NCI-H187 treated with DMSO at 0.1 percent for 48 hours (cell line): ENCODE measurements at regions not wholly inside any gene's neighbourhood (a gene's known extent, or its start where the extent isn't known, plus 50 kb on each side); places are given as distances from the start of the nearest gene placed in this dataset.

Experiments
- DNase-seq: peaks from one replicate; lab custom pipeline; 2025; lab: John Stamatoyannopoulos, UW

- DNase-seq, result no peak
Measured at GRCh38 chr20:51876313-51876940, 74.1 kb upstream of the SALL4 start.

GRCh38 chr20:51873652-51874051, 71.3 kb upstream of the SALL4 start:
- no peak for DNase-seq

DNA sequence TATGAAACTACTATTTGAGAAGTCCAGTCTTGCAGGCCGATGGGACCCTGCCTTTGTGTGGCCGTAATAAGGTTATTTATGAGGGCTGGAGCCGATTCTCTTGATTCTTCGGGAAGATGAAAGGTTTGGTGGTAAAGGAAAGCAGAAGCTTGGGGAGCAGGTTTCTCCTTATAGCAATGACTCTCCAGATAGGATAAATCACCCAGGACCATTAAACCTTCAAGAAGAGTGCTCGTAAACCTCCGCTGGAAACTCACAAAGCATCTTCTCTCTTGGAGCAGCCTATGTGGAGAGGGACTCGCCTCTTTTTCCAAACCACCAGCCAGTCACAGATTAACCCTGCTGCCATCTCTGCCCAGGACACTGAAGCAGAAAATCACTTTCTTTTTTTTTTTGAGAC, 69.6 kb upstream of the SALL4 start:
- DNase-seq, result no peak

DNA sequence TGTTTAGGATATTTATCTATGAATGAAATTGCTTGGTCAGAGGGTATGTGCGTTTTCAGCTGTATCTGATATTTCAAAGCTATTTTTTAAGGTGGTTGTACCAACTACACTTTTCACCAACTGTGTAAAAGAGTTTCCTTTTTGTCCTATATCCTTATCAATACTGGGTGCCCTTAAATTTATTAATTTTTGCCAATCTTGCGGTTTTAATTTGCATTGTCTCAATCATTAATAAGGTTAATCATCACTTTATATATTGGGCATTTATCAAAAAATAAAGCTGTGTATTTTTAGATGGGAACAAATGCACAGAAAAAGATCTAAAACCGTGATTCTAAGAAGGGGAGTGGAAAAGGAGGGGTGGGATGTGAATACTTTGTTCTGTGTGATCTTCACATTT, 66.7 kb upstream of the SALL4 start:
- DNase-seq, result no peak

DNA sequence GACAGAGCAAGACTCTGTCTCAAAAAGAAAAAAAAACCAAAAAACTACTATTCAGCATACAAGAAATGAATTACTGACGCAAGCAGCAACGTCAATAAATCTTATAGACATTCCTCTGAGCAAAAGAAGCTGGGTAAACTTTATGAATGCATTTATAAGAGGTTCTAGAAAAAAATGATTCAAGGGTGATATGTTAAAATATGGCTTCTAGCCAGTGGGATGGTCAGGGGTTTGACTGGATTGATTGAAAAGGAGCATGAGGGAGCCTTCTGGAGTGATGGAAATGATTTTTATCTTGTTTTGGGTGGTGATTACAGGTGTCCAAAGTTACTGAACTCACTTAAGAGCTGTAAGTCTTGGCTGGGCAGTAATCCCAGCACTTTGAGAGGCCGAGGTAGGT, 64.9 kb upstream of the SALL4 start:
- DNase-seq, result no peak

GRCh38 chr20:51864967-51865366, 62.6 kb upstream of the SALL4 start:
- DNase-seq, result no peak

DNA sequence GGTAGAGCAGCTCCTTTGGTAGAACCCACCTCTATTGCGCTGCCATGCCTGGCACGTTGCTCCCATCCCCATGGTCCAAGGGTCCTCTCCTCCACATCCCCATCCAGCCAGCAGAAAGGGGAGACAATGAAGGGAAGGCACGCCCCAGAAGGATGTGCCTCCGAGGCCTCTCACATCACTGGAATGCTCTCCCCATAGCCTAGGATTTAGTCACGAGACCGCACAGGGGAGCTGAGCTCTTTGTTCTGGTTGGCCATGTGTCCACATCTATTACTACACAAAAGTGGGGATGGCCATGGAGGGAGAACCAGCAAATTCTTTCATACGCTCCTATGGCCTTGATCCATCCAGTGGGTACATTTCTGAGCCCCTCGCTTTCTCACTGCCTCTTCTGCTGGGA, 60.5 kb upstream of the SALL4 start:
- no peak for DNase-seq

- DNase-seq, result no peak
Measured at GRCh38 chr20:51861726-51862466, 59.6 kb upstream of the SALL4 start.

DNA sequence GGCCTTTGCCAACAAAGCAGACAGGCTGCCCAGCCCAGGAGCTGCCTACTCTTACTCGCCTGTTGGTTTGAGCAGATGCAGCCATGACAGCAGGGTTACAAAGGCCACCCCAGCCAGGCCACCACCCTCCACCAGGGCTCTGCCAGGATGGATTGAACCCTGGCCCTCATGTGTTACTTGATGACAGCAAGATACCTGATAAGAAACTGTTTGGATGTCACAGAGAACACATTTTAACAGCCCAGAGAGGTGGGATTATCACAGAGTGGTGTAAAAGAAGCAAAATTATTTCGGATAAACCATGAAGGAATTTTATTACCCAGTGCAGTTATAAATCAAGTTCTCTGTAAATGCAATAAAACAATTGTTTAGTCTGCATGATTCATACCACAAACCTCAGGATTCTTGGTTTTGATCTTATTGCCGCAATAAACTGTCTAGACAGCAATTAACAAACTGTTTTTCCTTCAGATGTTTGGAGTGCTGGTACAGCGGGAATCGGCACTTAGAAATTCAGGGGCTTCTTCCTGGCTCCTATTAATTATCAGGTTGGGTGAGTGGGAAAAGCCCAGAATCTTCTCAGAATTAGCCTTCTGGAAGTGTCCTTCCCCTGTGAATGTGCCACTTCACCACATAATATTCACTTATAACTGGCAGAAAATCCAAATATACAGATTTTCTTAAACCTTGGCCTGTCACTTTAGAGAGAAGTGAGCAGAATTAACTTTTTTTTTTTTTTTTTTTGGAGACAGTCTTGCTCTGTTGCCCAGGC, 58.0 kb upstream of the SALL4 start:
- DNase-seq, result no peak

DNA sequence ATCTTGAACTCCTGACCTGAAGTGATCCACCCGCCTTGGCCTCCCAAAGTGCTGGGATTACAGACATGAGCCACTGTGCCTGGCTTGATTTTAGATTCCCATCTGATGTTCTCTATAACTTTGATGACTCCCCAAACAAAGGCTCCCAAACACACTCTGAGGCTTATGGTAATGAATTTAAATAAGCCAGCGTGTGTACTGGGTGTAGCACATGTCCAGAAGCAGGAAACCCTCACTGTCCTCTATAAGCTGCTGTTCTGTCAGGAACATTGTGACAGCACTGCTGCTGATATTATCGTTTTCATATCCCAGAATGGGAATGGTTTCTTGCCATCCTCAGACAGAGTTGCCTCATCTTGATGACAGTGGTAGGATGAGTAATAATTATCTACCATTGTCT, 54.1 kb upstream of the SALL4 start:
- no peak for DNase-seq

GRCh38 chr20:51854921-51855320, 52.6 kb upstream of the SALL4 start:
- DNase-seq, result no peak
